ENCODE measurements at regions not wholly inside any gene's neighbourhood (a gene's known extent, or its start where the extent isn't known, plus 50 kb on each side); places are given as distances from the start of the nearest gene placed in this dataset.

- no peak overlapping the region for H3K4me3 ChIP-seq (ENCODE audit: low read depth, low read length)
- DNase-seq (ENCODE audit: low read depth) = no peak
- no peak for TF ChIP-seq CTCF (IDR thresholded peaks at IDR 0.05; ENCODE audit: low read depth, low read length, missing control alignments)
Measured at GRCh38 chr7:94298943-94299342, 95.8 kb upstream of the COL1A2 start.

- TF ChIP-seq CTCF (IDR thresholded peaks at IDR 0.05; ENCODE audit: low read depth, low read length, missing control alignments) = no peak
- no peak for DNase-seq (ENCODE audit: low read depth)
- H3K4me3 ChIP-seq (ENCODE audit: low read depth, low read length) = no peak overlapping the region
Measured at GRCh38 chr7:94300176-94300835, 94.4 kb upstream of the COL1A2 start.

- no peak overlapping the region for H3K4me3 ChIP-seq (ENCODE audit: low read depth, low read length)
- no peak for DNase-seq (ENCODE audit: low read depth)
- no peak for TF ChIP-seq CTCF (IDR thresholded peaks at IDR 0.05; ENCODE audit: low read depth, low read length, missing control alignments)
Measured at GRCh38 chr7:94301024-94301586, 93.6 kb upstream of the COL1A2 start.

GRCh38 chr7:94303118-94303517, 91.6 kb upstream of the COL1A2 start:
- DNase-seq (ENCODE audit: low read depth) = no peak
- no peak for TF ChIP-seq CTCF (IDR thresholded peaks at IDR 0.05; ENCODE audit: low read depth, low read length, missing control alignments)
- no peak overlapping the region for H3K4me3 ChIP-seq (ENCODE audit: low read depth, low read length)

GRCh38 chr7:94303695-94304094, 91.0 kb upstream of the COL1A2 start:
- DNase-seq (ENCODE audit: low read depth) = no peak
- H3K4me3 ChIP-seq (ENCODE audit: low read depth, low read length) = no peak overlapping the region
- TF ChIP-seq CTCF (IDR thresholded peaks at IDR 0.05; ENCODE audit: low read depth, low read length, missing control alignments) = no peak

- no peak for TF ChIP-seq CTCF (IDR thresholded peaks at IDR 0.05; ENCODE audit: low read depth, low read length, missing control alignments)
- no peak for DNase-seq (ENCODE audit: low read depth)
- H3K4me3 ChIP-seq (ENCODE audit: low read depth, low read length) = no peak overlapping the region
Measured at GRCh38 chr7:94304878-94305277, 89.8 kb upstream of the COL1A2 start.

- H3K4me3 ChIP-seq (ENCODE audit: low read depth, low read length) = no peak overlapping the region
- DNase-seq (ENCODE audit: low read depth) = no peak
- no peak for TF ChIP-seq CTCF (IDR thresholded peaks at IDR 0.05; ENCODE audit: low read depth, low read length, missing control alignments)
Measured at GRCh38 chr7:94305836-94306235, 88.9 kb upstream of the COL1A2 start.
